H1 (cell line): ENCODE measurements at regions not wholly inside any gene's neighbourhood (a gene's known extent, or its start where the extent isn't known, plus 50 kb on each side); places are given as distances from the start of the nearest gene placed in this dataset.

ENCODE experiments used
- CTCF ChIA-PET: fragments of 300-600 bp; sonication (Branson Sonifier 250); formaldehyde crosslinking; loops from one replicate; lab custom pipeline; 2021; ENCODE audit not compliant: partially characterized antibody; lab: Charles Lee
- POLR2A ChIA-PET: fragments of 300-600 bp; sonication (Branson Sonifier 250); formaldehyde crosslinking; loops from one replicate; lab custom pipeline; 2021; ENCODE audit warnings: inconsistent platforms; ENCODE audit not compliant: partially characterized antibody; lab: Charles Lee
- DNase-seq, 2 experiments: peaks; one replicate each; pipeline versions ENCODE4 v3.0.0 to v3.0.0-alpha.2; 2010 to 2022; ENCODE audit warnings: low spot score in 2 of 2, low read depth in 1 of 2, mixed read lengths in 1 of 2
- FAIRE-seq: peaks from 2 replicates; lab custom pipeline; 2011; peaks lifted over from hg19 to GRCh38; lab: Jason Lieb, UNC
- H2AFZ ChIP-seq: 2 replicates; pipeline ENCODE4 v1.8.1; 2012; ENCODE audit warnings: low read length, inconsistent platforms
- H2AK5ac ChIP-seq: 2 replicates; pipeline ENCODE4 v1.6.1; 2013; ENCODE audit warnings: low read depth, low read length
- H2BK120ac ChIP-seq: replicated peaks from 2 replicates; pipeline ENCODE3; 2013; ENCODE audit warnings: low read depth, low read length, inconsistent platforms
- H2BK12ac ChIP-seq: 2 replicates; pipeline ENCODE4 v1.6.1; 2013; ENCODE audit warnings: low read depth, low read length
- H2BK15ac ChIP-seq: 2 replicates; pipeline ENCODE4 v1.6.1; 2013; ENCODE audit warnings: low read length
- H2BK20ac ChIP-seq: 2 replicates; pipeline ENCODE4 v1.6.1; 2013; ENCODE audit warnings: low read length
- H2BK5ac ChIP-seq: 2 replicates; pipeline ENCODE4 v1.6.1; 2013; ENCODE audit warnings: low read depth, low read length
- H3K14ac ChIP-seq: 2 replicates; pipeline ENCODE4 v1.6.1; 2013; ENCODE audit warnings: inconsistent platforms; ENCODE audit not compliant: insufficient read length
- H3K18ac ChIP-seq: 2 replicates; pipeline ENCODE4 v1.6.1; 2013; ENCODE audit warnings: low read length; ENCODE audit errors: extremely low read depth
- H3K23ac ChIP-seq: 2 replicates; pipeline ENCODE4 v1.6.1; 2013; ENCODE audit warnings: inconsistent platforms; ENCODE audit not compliant: insufficient read length
- H3K23me2 ChIP-seq: 2 replicates; pipeline ENCODE4 v1.6.1; 2013; ENCODE audit warnings: low read depth, low read length
- H3K27ac ChIP-seq: 2 replicates; pipeline ENCODE4 v1.6.1; 2011; ENCODE audit warnings: low read depth, low read length, inconsistent platforms
- H3K27me3 ChIP-seq, 4 experiments: replicated peaks in 1 of 4; 1 replicate in 1 of 4; 2 replicates in 3 of 4; pipeline versions ENCODE4 v1.6.1 to v1.8.1; 2011 to 2013; ENCODE audit warnings: low read length in 3 of 4, mild to moderate bottlenecking in 3 of 4, inconsistent platforms in 2 of 4, mixed read lengths in 2 of 4, moderate library complexity in 1 of 4; ENCODE audit not compliant: control insufficient read depth in 3 of 4, insufficient read depth in 3 of 4; ENCODE audit errors: extremely low read depth in 1 of 4
- H3K36me3 ChIP-seq, 4 experiments: 2 replicates each; pipeline versions ENCODE4 v1.6.1 to v1.8.1; 2011 to 2013; ENCODE audit warnings: mild to moderate bottlenecking in 4 of 4, low read length in 3 of 4, moderate library complexity in 2 of 4, control low read depth in 1 of 4, inconsistent platforms in 1 of 4; ENCODE audit not compliant: insufficient read depth in 4 of 4, control insufficient read depth in 2 of 4
- H3K4ac ChIP-seq: replicated peaks from 2 replicates; pipeline ENCODE3; 2013; ENCODE audit warnings: low read length, low read depth, mixed read lengths, inconsistent platforms; ENCODE audit not compliant: insufficient read length
- H3K4me1 ChIP-seq, 4 experiments: replicated peaks in 1 of 4; 1 replicate in 1 of 4; 2 replicates in 3 of 4; pipeline versions ENCODE4 v1.6.1 to v1.8.1; 2011 to 2013; ENCODE audit warnings: low read length in 3 of 4, inconsistent platforms in 2 of 4, mixed read lengths in 1 of 4; ENCODE audit not compliant: insufficient read depth in 4 of 4, control insufficient read depth in 3 of 4
- H3K4me2 ChIP-seq, 2 experiments: 2 replicates each; pipeline versions ENCODE4 v1.6.1 to v1.8.1; 2011 to 2013; ENCODE audit warnings: low read depth in 2 of 2, low read length in 2 of 2, control low read depth in 1 of 2, inconsistent platforms in 1 of 2, mild to moderate bottlenecking in 1 of 2; ENCODE audit not compliant: insufficient read depth in 1 of 2
- H3K4me3 ChIP-seq, 4 experiments: fragments of 200-600, 300-600 bp in 1 of 4; sonication (generic), shearing (Covaris generic), sonication (Bioruptor Twin) in 1 of 4; 2 replicates each; pipeline versions ENCODE4 v1.5.1 to v1.8.1; 2011 to 2016; ENCODE audit warnings: low read length in 4 of 4, low read depth in 3 of 4, control low read depth in 2 of 4, inconsistent platforms in 2 of 4, mild to moderate bottlenecking in 2 of 4, mixed read lengths in 1 of 4, moderate library complexity in 1 of 4; ENCODE audit not compliant: insufficient read depth in 2 of 4; ENCODE audit errors: extremely low read depth in 1 of 4
- H3K56ac ChIP-seq: replicated peaks from 2 replicates; pipeline ENCODE3; 2013; ENCODE audit warnings: low read depth, mild to moderate bottlenecking, mixed read lengths, low read length, inconsistent platforms; ENCODE audit not compliant: insufficient read length
- H3K79me1 ChIP-seq: 2 replicates; pipeline ENCODE4 v1.6.1; 2013; ENCODE audit warnings: low read depth, low read length, control low read depth
- H3K79me2 ChIP-seq, 2 experiments: 2 replicates each; pipeline versions ENCODE4 v1.6.1 to v1.8.1; 2012 to 2013; ENCODE audit warnings: low read length in 2 of 2, mild to moderate bottlenecking in 2 of 2, inconsistent platforms in 1 of 2; ENCODE audit not compliant: insufficient read depth in 2 of 2, control insufficient read depth in 1 of 2
- H3K9ac ChIP-seq, 4 experiments: replicated peaks in 1 of 4; 1 replicate in 1 of 4; 2 replicates in 3 of 4; pipeline versions ENCODE4 v1.6.1 to v1.8.1; 2011 to 2013; ENCODE audit warnings: low read depth in 3 of 4, low read length in 3 of 4, control low read depth in 2 of 4, mild to moderate bottlenecking in 2 of 4, moderate library complexity in 2 of 4, inconsistent platforms in 1 of 4; ENCODE audit errors: extremely low read depth in 1 of 4
- H3K9me3 ChIP-seq, 2 experiments: 2 replicates each; pipeline versions ENCODE4 v1.6.1 to v1.8.1; 2012 to 2013; ENCODE audit warnings: mild to moderate bottlenecking in 2 of 2, moderate library complexity in 2 of 2, control low read depth in 1 of 2, inconsistent platforms in 1 of 2, low read depth in 1 of 2, low read length in 1 of 2, mixed read lengths in 1 of 2; ENCODE audit not compliant: insufficient read depth in 2 of 2
- H4K20me1 ChIP-seq, 2 experiments: replicated peaks in 1 of 2; 2 replicates each; pipeline versions ENCODE3 to v1.8.1; 2011 to 2013; ENCODE audit warnings: inconsistent platforms in 2 of 2, low read length in 2 of 2, mild to moderate bottlenecking in 1 of 2; ENCODE audit not compliant: insufficient read depth in 2 of 2, control insufficient read depth in 1 of 2
- H4K5ac ChIP-seq: 2 replicates; pipeline ENCODE4 v1.6.1; 2013; ENCODE audit warnings: low read length, low read depth, mixed read lengths, inconsistent platforms; ENCODE audit not compliant: insufficient read length
- H4K8ac ChIP-seq: 2 replicates; pipeline ENCODE4 v1.8.0; 2013; ENCODE audit warnings: mild to moderate bottlenecking, moderate library complexity, low read length, inconsistent platforms; ENCODE audit not compliant: insufficient read depth; ENCODE audit errors: extremely low read depth
- H4K91ac ChIP-seq: replicated peaks from 2 replicates; pipeline ENCODE3; 2013; ENCODE audit warnings: low read length, mixed read lengths, inconsistent platforms; ENCODE audit not compliant: insufficient read length
- BCL11A ChIP-seq, 2 experiments: IDR thresholded peaks; one replicate each; pipeline ENCODE4 v1.6.1; 2011; ENCODE audit warnings: low read depth in 2 of 2, low read length in 2 of 2, mild to moderate bottlenecking in 2 of 2
- BRCA1 ChIP-seq: IDR thresholded peaks from 2 replicates; pipeline ENCODE4 v1.6.1; 2012; ENCODE audit warnings: low read depth, low read length, improper control_type of control experiment
- CBX5 ChIP-seq: fragments of 300-800, 300-1000 bp; sonication (generic); IDR thresholded peaks from 2 replicates; pipeline ENCODE4 v1.7.1; 2016; ENCODE audit warnings: antibody characterized with exemption, low read length, low read depth
- EP300 ChIP-seq, 2 experiments: IDR thresholded peaks; 1 replicate in 1 of 2; 2 replicates in 1 of 2; pipeline ENCODE4 v1.6.1; 2011 to 2012; ENCODE audit warnings: low read depth in 2 of 2, low read length in 2 of 2, mild to moderate bottlenecking in 2 of 2, borderline replicate concordance in 1 of 2, inconsistent platforms in 1 of 2, moderate library complexity in 1 of 2
- EZH2 ChIP-seq: fragments of 200-600 bp; sonication (generic); IDR thresholded peaks from 2 replicates; pipeline ENCODE4 v1.7.1; 2012; ENCODE audit warnings: low read depth, mild to moderate bottlenecking, moderate library complexity, low read length, inconsistent platforms; ENCODE audit not compliant: severe bottlenecking
- FOSL1 ChIP-seq: IDR thresholded peaks from 2 replicates; pipeline ENCODE4 v1.6.1; 2011; ENCODE audit warnings: mild to moderate bottlenecking, low read depth, low read length, moderate library complexity; ENCODE audit not compliant: insufficient read depth
- GTF2F1 ChIP-seq: IDR thresholded peaks from 2 replicates; pipeline ENCODE4 v1.6.1; 2012; ENCODE audit warnings: low read depth, low read length, improper control_type of control experiment, borderline replicate concordance
- HDAC6 ChIP-seq: IDR thresholded peaks from one replicate; pipeline ENCODE4 v1.7.1; 2012; ENCODE audit warnings: low read depth, mild to moderate bottlenecking, inconsistent platforms, low read length, moderate library complexity
- JUN ChIP-seq: IDR thresholded peaks from 2 replicates; pipeline ENCODE4 v1.6.1; 2011; ENCODE audit warnings: low read depth, mild to moderate bottlenecking, improper control_type of control experiment, low read length
- NRF1 ChIP-seq: IDR thresholded peaks from 2 replicates; pipeline ENCODE4 v1.6.1; 2011; ENCODE audit warnings: mild to moderate bottlenecking, low read depth, low read length, improper control_type of control experiment
- PHF8 ChIP-seq: fragments of 200-600 bp; sonication (generic); conservative IDR thresholded peaks from 2 replicates; pipeline ENCODE4 v1.7.1; 2012; ENCODE audit warnings: low read depth, mild to moderate bottlenecking, inconsistent platforms, low read length, moderate library complexity
- SAP30 ChIP-seq: fragments of 300-600 bp; sonication (generic); IDR thresholded peaks from 2 replicates; pipeline ENCODE4 v1.7.1; 2012; ENCODE audit warnings: low read length, moderate library complexity, mild to moderate bottlenecking, inconsistent platforms; ENCODE audit not compliant: insufficient read depth, insufficient replicate concordance
- SP4 ChIP-seq: IDR thresholded peaks from 2 replicates; pipeline ENCODE4 v1.6.1; 2012; ENCODE audit warnings: low read length, inconsistent platforms
- SUZ12 ChIP-seq: fragments of 200-600 bp; sonication (generic); IDR thresholded peaks from 2 replicates; pipeline ENCODE4 v1.6.1; 2012; ENCODE audit warnings: mild to moderate bottlenecking, inconsistent platforms, low read length, moderate library complexity, mixed read lengths
- WGBS, 2 experiments: shearing (Covaris generic) in 1 of 2; methylation state at CpG; one replicate each; pipeline versions ENCODE4 v1.1.6 to v1.1.7; 2013 to 2015; ENCODE audit warnings: low lambda C conversion rate in 2 of 2, mixed read lengths in 2 of 2, inconsistent platforms in 1 of 2, low coverage in 1 of 2, missing lambda C conversion rate in 1 of 2; ENCODE audit not compliant: insufficient replicate concordance in 2 of 2, insufficient coverage in 1 of 2, insufficient read length in 1 of 2; ENCODE audit errors: extremely low coverage in 1 of 2, missing lambda C conversion rate in 1 of 2; 5-methylcytosine and 5-hydroxymethylcytosine counted together

DNA sequence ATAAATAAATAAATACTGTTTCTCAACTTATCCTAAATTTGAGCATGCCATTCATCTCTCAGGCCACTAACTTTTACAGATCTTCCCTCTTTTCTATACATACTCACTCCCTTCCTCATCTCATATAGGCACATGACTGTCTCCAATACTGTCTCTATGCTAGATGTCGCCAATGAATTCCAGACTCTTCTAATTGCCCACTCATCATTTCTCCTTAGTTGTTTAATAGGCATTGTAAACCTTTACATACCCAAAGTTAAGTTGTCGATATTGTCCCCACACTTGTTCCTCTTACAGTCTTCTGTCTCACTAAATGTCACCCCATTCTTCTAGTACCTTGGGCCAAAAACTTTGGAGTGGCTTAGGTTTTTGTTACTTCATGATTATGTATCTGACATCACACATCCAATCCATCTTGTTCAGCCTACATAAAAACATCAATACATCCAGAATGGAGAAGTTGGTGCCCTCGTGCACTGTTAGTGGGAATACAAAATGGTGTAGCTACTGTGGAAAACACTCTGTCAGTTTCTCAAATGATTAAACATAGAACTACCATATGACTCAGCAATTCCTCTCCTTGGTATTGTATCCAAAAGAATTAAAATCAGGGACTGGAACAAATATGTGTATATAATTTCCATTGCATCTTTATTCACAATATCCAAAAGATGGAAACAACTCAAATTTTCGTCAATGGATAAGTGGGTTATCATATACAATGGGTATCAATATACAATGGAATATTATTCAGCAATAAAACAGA, 935.1 kb downstream of the SLC4A3 start:
- H4K5ac ChIP-seq = no peak overlapping the region
- H2BK15ac ChIP-seq = no peak overlapping the region
- DNase-seq (no peak), FAIRE-seq (no peak)
- no peaks in the 10 kb centered on the region for H3K79me2 ChIP-seq
- no peaks in the 10 kb centered on the region for H3K27me3 ChIP-seq
- no peak overlapping the region for H2AK5ac ChIP-seq
- H3K4me2 ChIP-seq = no peak overlapping the region
- ChIA-PET CTCF (no interaction called here), POLR2A (no interaction called here)
- H2BK20ac ChIP-seq = no peak overlapping the region
- H3K23me2 ChIP-seq = no peaks in the 10 kb centered on the region
- H2AFZ ChIP-seq = no peak overlapping the region
- no peaks in the 10 kb centered on the region for H4K20me1 ChIP-seq
- no peak overlapping the region for H4K8ac ChIP-seq
- no peaks in the 10 kb centered on the region for H3K79me1 ChIP-seq
- no peaks in the 10 kb centered on the region for H3K9me3 ChIP-seq
- no peak overlapping the region for H3K9ac ChIP-seq
- no peak overlapping the region for H3K18ac ChIP-seq
- 94% methylated on average over 4 of the region's 4 CpGs; no CpG with 5 or more reads in 1 of the 2 experiments for WGBS, 2 experiments
- no peak overlapping the region for H2BK120ac ChIP-seq
- H3K14ac ChIP-seq = no peak overlapping the region
- no peaks in the 10 kb centered on the region for H3K4me1 ChIP-seq
- H3K56ac ChIP-seq = no peak overlapping the region
- H3K36me3 ChIP-seq = no peaks in the 10 kb centered on the region
- no peak overlapping the region for H2BK5ac ChIP-seq
- no peak overlapping the region for H3K23ac ChIP-seq
- no peak overlapping the region for H3K4ac ChIP-seq
- no peak overlapping the region for H3K27ac ChIP-seq
- H2BK12ac ChIP-seq = no peak overlapping the region
- no peak overlapping the region for H4K91ac ChIP-seq
- no peak overlapping the region for H3K4me3 ChIP-seq
- TF ChIP-seq GTF2F1 (no peak), EZH2 (no peak), HDAC6 (no peak), FOSL1 (no peak), JUN (no peak), CBX5 (no peak), EP300 (IDR thresholded peaks at IDR 0.05; ENCODE audit: borderline replicate concordance in 1 of 2, low read depth in 2 of 2, low read length in 2 of 2) (no peak), SUZ12 (no peak), BCL11A (IDR thresholded peaks at IDR 0.05; ENCODE audit: low read depth in 2 of 2, low read length in 2 of 2) (no peak), SAP30 (no peak), PHF8 (no peak), SP4 (no peak), NRF1 (no peak), BRCA1 (no peak)
